ENCODE measurements at regions not wholly inside any gene's neighbourhood (a gene's known extent, or its start where the extent isn't known, plus 50 kb on each side); places are given as distances from the start of the nearest gene placed in this dataset.

- no peak overlapping the region for H3K4me3 ChIP-seq (ENCODE audit: low read length)
- TF ChIP-seq CTCF (IDR thresholded peaks at IDR 0.05; ENCODE audit: insufficient read depth, low read depth, low read length, missing control alignments), result no peak
- DNase-seq (ENCODE audit: low read depth), result no peak
Measured at GRCh38 chr2:128402911-128403670, 84.4 kb upstream of the HS6ST1 start.

GRCh38 chr2:128403814-128404708 lies 85.4 kb upstream of the HS6ST1 start:
- no peak for TF ChIP-seq CTCF (IDR thresholded peaks at IDR 0.05; ENCODE audit: insufficient read depth, low read depth, low read length, missing control alignments)
- no peak overlapping the region for H3K4me3 ChIP-seq (ENCODE audit: low read length)
- no peak for DNase-seq (ENCODE audit: low read depth)

GRCh38 chr2:128404709-128405466 lies 86.2 kb upstream of the HS6ST1 start:
- no peak for DNase-seq (ENCODE audit: low read depth)
- TF ChIP-seq CTCF (IDR thresholded peaks at IDR 0.05; ENCODE audit: insufficient read depth, low read depth, low read length, missing control alignments), result no peak

GRCh38 chr2:128405467-128405900 lies 86.8 kb upstream of the HS6ST1 start:
- H3K4me3 ChIP-seq (ENCODE audit: low read length), result no peak overlapping the region
- no peak for TF ChIP-seq CTCF (IDR thresholded peaks at IDR 0.05; ENCODE audit: insufficient read depth, low read depth, low read length, missing control alignments)

More at GRCh38 chr2:128404709-128405466, 86.2 kb upstream of the HS6ST1 start:
- no peak overlapping the region for H3K4me3 ChIP-seq (ENCODE audit: low read length)

GRCh38 chr2:128405981-128406613 lies 87.4 kb upstream of the HS6ST1 start:
- no peak for TF ChIP-seq CTCF (IDR thresholded peaks at IDR 0.05; ENCODE audit: insufficient read depth, low read depth, low read length, missing control alignments)
- DNase-seq (ENCODE audit: low read depth), result no peak
- no peak overlapping the region for H3K4me3 ChIP-seq (ENCODE audit: low read length)

More at GRCh38 chr2:128405467-128405900, 86.8 kb upstream of the HS6ST1 start:
- DNase-seq (ENCODE audit: low read depth), result no peak

Measured in epithelial cell of esophagus (primary cell).